Liver (tissue), 8 donors: ENCODE measurements at regions not wholly inside any gene's neighbourhood (a gene's known extent, or its start where the extent isn't known, plus 50 kb on each side); places are given as distances from the start of the nearest gene placed in this dataset.

ENCODE experiments used
- DNase-seq: peaks from one replicate; pipeline ENCODE4 v3.0.0-alpha.2; 2017; ENCODE audit warnings: low spot score
- H3K27ac ChIP-seq, 2 donors: one replicate each; pipeline ENCODE4 v1.7.0; 2013; ENCODE audit warnings: inconsistent platforms in 2 of 2, low read length in 2 of 2, control low read depth in 1 of 2, low read depth in 1 of 2, mild to moderate bottlenecking in 1 of 2
- H3K27me3 ChIP-seq, 4 donors: one replicate each; pipeline versions ENCODE4 v1.6.1 to v1.7.0; 2013; ENCODE audit warnings: low read length in 3 of 4, inconsistent platforms in 1 of 4, mild to moderate bottlenecking in 1 of 4, moderate library complexity in 1 of 4; ENCODE audit not compliant: control insufficient read depth in 4 of 4, insufficient read depth in 4 of 4
- H3K36me3 ChIP-seq, 4 donors: one replicate each; pipeline versions ENCODE4 v1.6.1 to v1.7.0; 2013; ENCODE audit warnings: low read length in 3 of 4, mild to moderate bottlenecking in 3 of 4, low read depth in 1 of 4, moderate library complexity in 1 of 4; ENCODE audit not compliant: control insufficient read depth in 4 of 4, insufficient read depth in 3 of 4
- H3K4me1 ChIP-seq, 4 donors: one replicate each; pipeline versions ENCODE4 v1.6.1 to v1.7.0; 2013; ENCODE audit warnings: low read length in 3 of 4, mild to moderate bottlenecking in 3 of 4, moderate library complexity in 1 of 4; ENCODE audit not compliant: control insufficient read depth in 4 of 4, insufficient read depth in 4 of 4
- H3K4me3 ChIP-seq, 3 donors: one replicate each; pipeline versions ENCODE4 v1.6.1 to v1.7.0; 2013; ENCODE audit warnings: low read length in 3 of 3, control low read depth in 1 of 3, low read depth in 1 of 3, mild to moderate bottlenecking in 1 of 3
- H3K9ac ChIP-seq, 2 donors: one replicate each; pipeline ENCODE4 v1.7.0; 2013; ENCODE audit warnings: low read length in 2 of 2, mild to moderate bottlenecking in 2 of 2, moderate library complexity in 2 of 2, control low read depth in 1 of 2, low read depth in 1 of 2
- H3K9me3 ChIP-seq, 4 donors: one replicate each; pipeline versions ENCODE4 v1.6.1 to v1.7.0; 2013; ENCODE audit warnings: low read length in 3 of 4; ENCODE audit not compliant: control insufficient read depth in 4 of 4
- ATF3 ChIP-seq: IDR thresholded peaks from 2 replicates; pipeline ENCODE4 v1.6.1; 2016; ENCODE audit warnings: antibody characterized with exemption
- EGR1 ChIP-seq, 2 donors: IDR thresholded peaks; 2 replicates each; pipeline ENCODE4 v1.6.1; 2016 to 2018; ENCODE audit warnings: antibody characterized with exemption in 2 of 2, low read depth in 2 of 2
- FOXA1 ChIP-seq: IDR thresholded peaks from 2 replicates; pipeline ENCODE4 v1.6.1; 2016; ENCODE audit warnings: antibody characterized with exemption
- FOXA2 ChIP-seq: IDR thresholded peaks from 2 replicates; pipeline ENCODE4 v1.6.1; 2016; ENCODE audit warnings: antibody characterized with exemption
- GABPA ChIP-seq, 2 donors: IDR thresholded peaks in 1 of 2; conservative IDR thresholded peaks in 1 of 2; 2 replicates each; pipeline ENCODE4 v1.6.1; 2016; ENCODE audit warnings: antibody characterized with exemption in 2 of 2, mild to moderate bottlenecking in 1 of 2, moderate library complexity in 1 of 2
- HNF4A ChIP-seq, 2 donors: conservative IDR thresholded peaks; 2 replicates each; pipeline ENCODE4 v1.6.1; 2016; ENCODE audit warnings: antibody characterized with exemption in 2 of 2, mild to moderate bottlenecking in 2 of 2
- HNF4G ChIP-seq: IDR thresholded peaks from 2 replicates; pipeline ENCODE4 v1.6.1; 2016; ENCODE audit warnings: antibody characterized with exemption
- JUND ChIP-seq, 2 donors: IDR thresholded peaks; 2 replicates each; pipeline ENCODE4 v1.6.1; 2016; ENCODE audit warnings: antibody characterized with exemption in 2 of 2
- MAX ChIP-seq: IDR thresholded peaks from 2 replicates; pipeline ENCODE4 v1.6.1; 2016; ENCODE audit warnings: antibody characterized with exemption
- RAD21 ChIP-seq, 2 donors: IDR thresholded peaks; 2 replicates each; pipeline ENCODE4 v1.6.1; 2016; ENCODE audit warnings: antibody characterized with exemption in 2 of 2, mild to moderate bottlenecking in 2 of 2
- REST ChIP-seq: IDR thresholded peaks from 2 replicates; pipeline ENCODE4 v1.6.1; 2016; ENCODE audit warnings: antibody characterized with exemption, mild to moderate bottlenecking
- RXRA ChIP-seq, 2 donors: IDR thresholded peaks; 2 replicates each; pipeline ENCODE4 v1.6.1; 2017 to 2018; ENCODE audit warnings: antibody characterized with exemption in 2 of 2, mild to moderate bottlenecking in 1 of 2
- SP1 ChIP-seq: IDR thresholded peaks from 2 replicates; pipeline ENCODE4 v1.6.1; 2018; ENCODE audit warnings: antibody characterized with exemption, mild to moderate bottlenecking
- TAF1 ChIP-seq: conservative IDR thresholded peaks from 2 replicates; pipeline ENCODE4 v1.6.1; 2016; ENCODE audit warnings: antibody characterized with exemption, mild to moderate bottlenecking
- YY1 ChIP-seq: IDR thresholded peaks from 2 replicates; pipeline ENCODE4 v1.6.1; 2016; ENCODE audit warnings: antibody characterized with exemption, mild to moderate bottlenecking
- WGBS: extraction: QIAGEN DNeasy Blood & Tissue Kit; methylation state at CpG from one replicate; pipeline ENCODE4 v1.1.7; 2013; 5-methylcytosine and 5-hydroxymethylcytosine counted together
- TF ChIP-seq, protein P1 (sequence below): fragments of 150-350 bp; IDR thresholded peaks from 2 replicates; pipeline ENCODE4 v1.5.1; 2017; ENCODE audit warnings: improper control_type of control experiment, low read depth, low read length; ENCODE audit not compliant: missing input control
- donor health status: healthy.
- donor health status: healthy.
- donor health status: healthy.
- donor health status: healthy.
- donor health status: healthy.

DNA sequence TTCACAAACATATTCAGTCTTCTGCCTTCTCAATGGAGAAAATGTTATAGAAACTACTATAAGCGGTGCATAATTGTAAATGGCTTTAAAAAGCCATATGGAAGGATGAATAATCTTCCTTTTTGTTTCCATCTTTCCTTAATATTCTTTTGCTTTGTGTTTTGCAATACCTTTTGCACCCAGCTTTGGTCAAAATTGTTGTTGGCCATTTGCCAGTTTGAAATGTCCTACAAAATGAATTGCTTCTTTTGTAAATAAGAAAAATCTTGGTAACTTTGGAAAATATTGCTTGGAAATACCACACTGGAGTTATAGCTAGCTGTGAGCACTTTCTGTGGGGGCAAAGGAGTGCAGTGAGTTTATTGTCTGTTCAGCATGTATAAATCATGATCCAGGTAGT, 93.5 kb upstream of the NR2F2 start:
- Histone ChIP-seq H3K27me3 (no peaks in the 10 kb centered on the region), H3K27ac (no peak overlapping the region), H3K9me3 (no peaks in the 10 kb centered on the region), H3K4me1 (no peaks in the 10 kb centered on the region), H3K9ac (no peak overlapping the region), H3K36me3 (no peaks in the 10 kb centered on the region), H3K4me3 (no peak overlapping the region)
- WGBS, result 92% methylated on average over 1 of the region's 1 CpG
- DNase-seq, result no peak
- TF ChIP-seq MAX (no peak), FOXA1 (no peak)

DNA sequence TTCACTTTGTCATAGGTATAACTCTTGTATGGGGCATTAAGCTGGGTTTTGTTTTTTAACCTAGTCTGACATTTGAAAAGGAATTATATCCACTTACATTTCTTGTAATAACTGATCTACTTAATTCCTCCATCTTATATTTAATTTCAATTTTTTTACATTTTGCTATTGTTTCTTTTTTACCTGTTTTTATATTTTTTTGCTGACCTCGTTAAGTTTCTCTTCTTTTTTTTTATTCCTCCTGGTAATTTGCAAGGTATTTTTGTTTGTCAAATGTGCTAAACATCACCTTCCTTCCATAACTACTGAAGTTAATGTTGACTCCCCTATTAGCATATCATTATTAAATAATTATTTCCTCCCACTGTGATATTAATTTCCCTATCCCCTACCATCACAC, 87.7 kb upstream of the NR2F2 start:
- Histone ChIP-seq H3K27ac (no peak overlapping the region), H3K36me3 (no peaks in the 10 kb centered on the region), H3K27me3 (no peaks in the 10 kb centered on the region), H3K4me1 (peaks cover 0 to 8% (median 3%) of the 10 kb centered on the region in 4 donors), H3K9ac (no peak overlapping the region), H3K9me3 (no peaks in the 10 kb centered on the region), H3K4me3 (no peak overlapping the region)
- TF ChIP-seq FOXA2 (no peak), TAF1 (no peak), RXRA (IDR thresholded peaks at IDR 0.05) (no peak), ATF3 (no peak), REST (no peak), RAD21 (IDR thresholded peaks at IDR 0.05) (no peak), JUND (IDR thresholded peaks at IDR 0.05) (no peak), GABPA (IDR thresholded peaks at IDR 0.05 in 1 of 2, conservative IDR thresholded peaks at IDR 0.05 in 1 of 2) (no peak), MAX (no peak), HNF4A (conservative IDR thresholded peaks at IDR 0.05) (no peak), EGR1 (IDR thresholded peaks at IDR 0.05; ENCODE audit: low read depth in 2 of 2) (no peak), SP1 (no peak), YY1 (no peak), FOXA1 (no peak), HNF4G (no peak)
- TF ChIP-seq, protein P1, sequence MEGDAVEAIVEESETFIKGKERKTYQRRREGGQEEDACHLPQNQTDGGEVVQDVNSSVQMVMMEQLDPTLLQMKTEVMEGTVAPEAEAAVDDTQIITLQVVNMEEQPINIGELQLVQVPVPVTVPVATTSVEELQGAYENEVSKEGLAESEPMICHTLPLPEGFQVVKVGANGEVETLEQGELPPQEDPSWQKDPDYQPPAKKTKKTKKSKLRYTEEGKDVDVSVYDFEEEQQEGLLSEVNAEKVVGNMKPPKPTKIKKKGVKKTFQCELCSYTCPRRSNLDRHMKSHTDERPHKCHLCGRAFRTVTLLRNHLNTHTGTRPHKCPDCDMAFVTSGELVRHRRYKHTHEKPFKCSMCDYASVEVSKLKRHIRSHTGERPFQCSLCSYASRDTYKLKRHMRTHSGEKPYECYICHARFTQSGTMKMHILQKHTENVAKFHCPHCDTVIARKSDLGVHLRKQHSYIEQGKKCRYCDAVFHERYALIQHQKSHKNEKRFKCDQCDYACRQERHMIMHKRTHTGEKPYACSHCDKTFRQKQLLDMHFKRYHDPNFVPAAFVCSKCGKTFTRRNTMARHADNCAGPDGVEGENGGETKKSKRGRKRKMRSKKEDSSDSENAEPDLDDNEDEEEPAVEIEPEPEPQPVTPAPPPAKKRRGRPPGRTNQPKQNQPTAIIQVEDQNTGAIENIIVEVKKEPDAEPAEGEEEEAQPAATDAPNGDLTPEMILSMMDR, result no peak
- no peak for DNase-seq
- WGBS, result 94% methylated on average over 1 of the region's 1 CpG
